ENCODE measurements at regions not wholly inside any gene's neighbourhood (a gene's known extent, or its start where the extent isn't known, plus 50 kb on each side); places are given as distances from the start of the nearest gene placed in this dataset.

DNA sequence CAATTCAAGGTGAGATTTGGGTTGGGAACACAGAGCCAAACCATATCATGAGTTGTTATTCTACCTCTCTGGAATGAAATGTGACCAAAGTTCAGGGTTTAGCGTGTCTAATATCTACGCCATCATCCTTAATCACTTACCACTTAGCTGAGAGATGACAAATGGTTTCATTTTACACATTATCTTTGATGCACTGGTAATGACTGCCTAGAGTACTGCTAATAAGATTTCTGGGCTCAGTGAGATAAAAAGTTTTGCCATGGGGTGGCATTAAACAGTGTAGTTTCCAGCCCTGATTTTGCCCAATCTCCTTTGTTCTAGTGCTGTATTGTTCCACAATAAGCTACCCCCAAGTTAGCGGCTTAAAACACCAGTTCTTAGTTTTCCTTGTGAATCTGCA lies 367.2 kb downstream of the MLLT3 start:
- TF ChIP-seq, protein P1, sequence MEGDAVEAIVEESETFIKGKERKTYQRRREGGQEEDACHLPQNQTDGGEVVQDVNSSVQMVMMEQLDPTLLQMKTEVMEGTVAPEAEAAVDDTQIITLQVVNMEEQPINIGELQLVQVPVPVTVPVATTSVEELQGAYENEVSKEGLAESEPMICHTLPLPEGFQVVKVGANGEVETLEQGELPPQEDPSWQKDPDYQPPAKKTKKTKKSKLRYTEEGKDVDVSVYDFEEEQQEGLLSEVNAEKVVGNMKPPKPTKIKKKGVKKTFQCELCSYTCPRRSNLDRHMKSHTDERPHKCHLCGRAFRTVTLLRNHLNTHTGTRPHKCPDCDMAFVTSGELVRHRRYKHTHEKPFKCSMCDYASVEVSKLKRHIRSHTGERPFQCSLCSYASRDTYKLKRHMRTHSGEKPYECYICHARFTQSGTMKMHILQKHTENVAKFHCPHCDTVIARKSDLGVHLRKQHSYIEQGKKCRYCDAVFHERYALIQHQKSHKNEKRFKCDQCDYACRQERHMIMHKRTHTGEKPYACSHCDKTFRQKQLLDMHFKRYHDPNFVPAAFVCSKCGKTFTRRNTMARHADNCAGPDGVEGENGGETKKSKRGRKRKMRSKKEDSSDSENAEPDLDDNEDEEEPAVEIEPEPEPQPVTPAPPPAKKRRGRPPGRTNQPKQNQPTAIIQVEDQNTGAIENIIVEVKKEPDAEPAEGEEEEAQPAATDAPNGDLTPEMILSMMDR (IDR thresholded peaks at IDR 0.05), result no peak
- H3K27me3 Mint-ChIP-seq, result no peaks in the 10 kb centered on the region
- H3K4me3 Mint-ChIP-seq, result no peak overlapping the region
- DNase-seq (no peak), ATAC-seq (ENCODE audit: low read depth) (no peak)
- no peaks in the 10 kb centered on the region for H3K36me3 Mint-ChIP-seq (ENCODE audit: low read depth)
- CTCF ChIA-PET, result no interaction called here
- H3K27ac Mint-ChIP-seq, result no peak overlapping the region
- intact Hi-C loops (cut with micrococcal nuclease), result no loop called here
- POLR2A ChIA-PET, result no interaction called here
- H3K9me3 Mint-ChIP-seq, result no peaks in the 10 kb centered on the region
- H3K4me1 Mint-ChIP-seq, result peaks cover 3% of the 10 kb centered on the region

DNA sequence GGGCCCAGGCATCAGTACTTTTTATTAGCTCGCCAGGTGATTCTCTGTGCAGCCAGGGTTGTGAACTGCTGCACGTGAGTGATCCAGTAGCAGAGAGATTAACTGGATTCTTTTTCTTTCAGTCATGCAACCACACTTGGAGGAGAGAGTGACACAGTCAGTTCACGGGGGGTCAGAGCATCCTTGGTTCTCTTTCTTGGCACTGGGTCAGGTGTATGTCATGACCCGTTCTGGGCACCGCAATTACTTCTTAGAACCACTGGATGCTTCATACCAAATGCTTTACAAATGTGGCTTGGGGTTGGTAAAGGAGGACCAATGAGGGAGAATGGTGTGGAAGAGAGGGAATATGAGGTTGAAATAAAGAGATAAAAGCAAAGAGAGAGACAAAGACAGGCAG lies 368.7 kb downstream of the MLLT3 start:
- no peaks in the 10 kb centered on the region for H3K9me3 Mint-ChIP-seq
- no peak overlapping the region for H3K27ac Mint-ChIP-seq
- ATAC-seq (ENCODE audit: low read depth), result no peak
- H3K27me3 Mint-ChIP-seq, result no peaks in the 10 kb centered on the region
- no peak for DNase-seq
- peaks cover 3% of the 10 kb centered on the region for H3K4me1 Mint-ChIP-seq
- TF ChIP-seq, protein P1 (IDR thresholded peaks at IDR 0.05), result no peak
- ChIA-PET CTCF (no interaction called here), POLR2A (no interaction called here)
- no peaks in the 10 kb centered on the region for H3K36me3 Mint-ChIP-seq (ENCODE audit: low read depth)
- H3K4me3 Mint-ChIP-seq, result no peak overlapping the region
- intact Hi-C loops (cut with micrococcal nuclease), result no loop called here

DNA sequence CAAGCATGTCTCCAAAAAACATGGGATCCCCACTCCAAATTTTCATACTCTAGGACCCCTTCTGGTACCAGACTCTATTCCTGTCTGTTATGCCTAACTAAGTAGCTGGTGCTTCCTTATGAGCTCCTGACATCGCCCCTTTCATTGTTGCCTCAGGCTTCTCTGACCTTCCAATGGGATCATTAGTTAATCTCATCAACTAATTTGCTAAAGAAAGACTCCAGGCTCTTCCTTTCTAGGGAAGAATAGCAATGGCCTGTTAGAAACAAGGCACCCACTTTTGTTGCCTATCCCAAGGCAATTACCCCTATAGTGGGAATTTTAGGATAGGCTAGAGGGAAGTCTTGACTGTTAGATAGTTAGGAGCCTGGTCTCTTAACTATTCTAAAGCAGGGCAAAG lies 369.5 kb downstream of the MLLT3 start:
- Mint-ChIP-seq H3K9me3 (no peaks in the 10 kb centered on the region), H3K27me3 (no peaks in the 10 kb centered on the region), H3K36me3 (ENCODE audit: low read depth) (no peaks in the 10 kb centered on the region), H3K4me1 (peaks cover 3% of the 10 kb centered on the region), H3K27ac (no peak overlapping the region), H3K4me3 (no peak overlapping the region)
- POLR2A ChIA-PET, result no interaction called here
- no peak for ATAC-seq (ENCODE audit: low read depth)
- CTCF ChIA-PET, result no interaction called here
- intact Hi-C loops (cut with micrococcal nuclease), result no loop called here
- TF ChIP-seq, protein P1 (IDR thresholded peaks at IDR 0.05), result no peak
- DNase-seq, result no peak

DNA sequence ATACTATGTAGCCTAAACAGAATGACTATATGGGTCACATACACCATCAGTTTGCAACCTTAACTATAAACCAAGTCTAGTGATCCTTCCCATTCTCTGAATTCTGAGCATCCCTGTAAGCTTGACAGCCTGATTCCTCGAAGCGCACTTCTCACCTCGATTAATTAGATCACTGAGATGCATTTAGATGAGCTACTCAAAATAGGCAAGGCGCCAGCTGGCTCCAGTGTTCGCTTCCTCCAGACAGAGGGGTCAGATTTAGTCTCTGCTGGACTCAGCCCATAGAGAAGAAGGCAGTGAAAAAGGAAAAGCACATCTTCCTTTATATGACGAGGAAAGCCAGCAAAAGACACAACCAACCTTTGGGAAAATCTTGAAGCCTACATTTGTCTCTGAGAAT lies 371.5 kb downstream of the MLLT3 start:
- ChIA-PET CTCF (no interaction called here), POLR2A (no interaction called here)
- no peaks in the 10 kb centered on the region for H3K36me3 Mint-ChIP-seq (ENCODE audit: low read depth)
- DNase-seq, result no peak
- no peaks in the 10 kb centered on the region for H3K4me1 Mint-ChIP-seq
- H3K27me3 Mint-ChIP-seq, result no peaks in the 10 kb centered on the region
- intact Hi-C loops (cut with micrococcal nuclease), result no loop called here
- H3K4me3 Mint-ChIP-seq, result no peak overlapping the region
- no peak for ATAC-seq (ENCODE audit: low read depth)
- H3K27ac Mint-ChIP-seq, result no peak overlapping the region
- TF ChIP-seq, protein P1 (IDR thresholded peaks at IDR 0.05), result no peak
- no peaks in the 10 kb centered on the region for H3K9me3 Mint-ChIP-seq

DNA sequence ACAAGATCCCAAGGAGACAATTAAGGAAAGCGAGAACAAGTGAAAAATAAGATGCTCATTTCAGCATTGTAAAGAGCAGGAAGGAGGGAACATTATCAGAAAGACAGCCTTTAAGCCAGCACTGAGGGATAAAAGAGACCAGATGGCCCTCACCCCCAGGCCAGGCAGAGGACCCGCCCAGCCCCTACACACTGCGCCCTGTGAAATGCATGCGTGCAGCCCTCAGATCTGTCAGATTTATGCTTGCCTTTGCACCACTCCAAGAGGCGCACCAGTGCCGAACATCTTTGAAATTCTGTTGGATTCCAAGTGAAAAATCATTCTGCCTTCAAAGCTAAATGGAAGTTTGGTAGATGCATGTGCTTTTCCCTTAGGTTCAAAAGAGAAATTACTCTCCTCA lies 378.0 kb downstream of the MLLT3 start:
- Mint-ChIP-seq H3K4me3 (no peak overlapping the region), H3K36me3 (ENCODE audit: low read depth) (no peaks in the 10 kb centered on the region), H3K27me3 (peaks cover 9% of the 10 kb centered on the region), H3K9me3 (no peaks in the 10 kb centered on the region), H3K27ac (no peak overlapping the region), H3K4me1 (peaks cover 24% of the 10 kb centered on the region)
- intact Hi-C loops (cut with micrococcal nuclease), result no loop called here
- TF ChIP-seq, protein P1 (IDR thresholded peaks at IDR 0.05), result no peak
- ChIA-PET POLR2A (no interaction called here), CTCF (no interaction called here)
- DNase-seq, result no peak
- no peak for ATAC-seq (ENCODE audit: low read depth)
